ENCODE measurements at regions not wholly inside any gene's neighbourhood (a gene's known extent, or its start where the extent isn't known, plus 50 kb on each side); places are given as distances from the start of the nearest gene placed in this dataset.

- H3K79me2 ChIP-seq, result no peaks in the 10 kb centered on the region
- no peaks in the 10 kb centered on the region for H3K36me3 ChIP-seq (ENCODE audit: control insufficient read depth, insufficient read depth, low read length)
- H3K27ac ChIP-seq, result no peak overlapping the region
- H3K27me3 ChIP-seq (ENCODE audit: control insufficient read depth, insufficient read depth, low read length), result no peaks in the 10 kb centered on the region
- peak overlapping the region; percentile 35 for H2AFZ ChIP-seq
- H3K4me2 ChIP-seq (ENCODE audit: low read length), result no peak overlapping the region
- no peaks in the 10 kb centered on the region for H3K9me3 ChIP-seq (ENCODE audit: control insufficient read depth, low read length)
- H3K4me3 ChIP-seq (ENCODE audit: low read depth, low read length), result no peak overlapping the region
- TF ChIP-seq CTCF (IDR thresholded peaks at IDR 0.05), result no peak
- H3K9ac ChIP-seq, result no peak overlapping the region
- H3K4me1 ChIP-seq, result no peaks in the 10 kb centered on the region
Observed at GRCh38 chr2:128544321-128545037, 225.8 kb upstream of the HS6ST1 start.

- no peak for TF ChIP-seq CTCF (IDR thresholded peaks at IDR 0.05)
- H3K4me3 ChIP-seq (ENCODE audit: low read depth, low read length), result no peak overlapping the region
Observed at GRCh38 chr2:128545085-128545484, 226.4 kb upstream of the HS6ST1 start.

GRCh38 chr2:128545829-128546228 lies 227.2 kb upstream of the HS6ST1 start:
- no peak overlapping the region for H3K4me3 ChIP-seq (ENCODE audit: low read depth, low read length)
- no peaks in the 10 kb centered on the region for H3K27me3 ChIP-seq (ENCODE audit: control insufficient read depth, insufficient read depth, low read length)
- no peak for TF ChIP-seq CTCF (IDR thresholded peaks at IDR 0.05)

More at GRCh38 chr2:128545085-128545484, 226.4 kb upstream of the HS6ST1 start:
- Histone ChIP-seq H3K9me3 (ENCODE audit: control insufficient read depth, low read length) (no peaks in the 10 kb centered on the region), H3K9ac (no peak overlapping the region), H3K27me3 (ENCODE audit: control insufficient read depth, insufficient read depth, low read length) (no peaks in the 10 kb centered on the region), H2AFZ (peak overlapping the region; percentile 35), H3K4me2 (ENCODE audit: low read length) (no peak overlapping the region), H3K79me2 (no peaks in the 10 kb centered on the region), H3K36me3 (ENCODE audit: control insufficient read depth, insufficient read depth, low read length) (no peaks in the 10 kb centered on the region), H3K4me1 (no peaks in the 10 kb centered on the region), H3K27ac (no peak overlapping the region)

GRCh38 chr2:128547667-128548066 lies 229.0 kb upstream of the HS6ST1 start:
- Histone ChIP-seq H3K9ac (no peak overlapping the region), H2AFZ (no peak overlapping the region), H3K79me2 (no peaks in the 10 kb centered on the region), H3K27ac (no peak overlapping the region), H3K27me3 (ENCODE audit: control insufficient read depth, insufficient read depth, low read length) (no peaks in the 10 kb centered on the region), H3K4me1 (no peaks in the 10 kb centered on the region), H3K4me2 (ENCODE audit: low read length) (no peak overlapping the region), H3K4me3 (ENCODE audit: low read depth, low read length) (no peak overlapping the region), H3K36me3 (ENCODE audit: control insufficient read depth, insufficient read depth, low read length) (no peaks in the 10 kb centered on the region), H3K9me3 (ENCODE audit: control insufficient read depth, low read length) (no peaks in the 10 kb centered on the region)
- TF ChIP-seq CTCF (IDR thresholded peaks at IDR 0.05), result no peak

More at GRCh38 chr2:128545829-128546228, 227.2 kb upstream of the HS6ST1 start:
- H2AFZ ChIP-seq, result no peak overlapping the region
- H3K9me3 ChIP-seq (ENCODE audit: control insufficient read depth, low read length), result no peaks in the 10 kb centered on the region
- H3K4me1 ChIP-seq, result no peaks in the 10 kb centered on the region
- no peak overlapping the region for H3K4me2 ChIP-seq (ENCODE audit: low read length)
- no peak overlapping the region for H3K9ac ChIP-seq
- H3K36me3 ChIP-seq (ENCODE audit: control insufficient read depth, insufficient read depth, low read length), result no peaks in the 10 kb centered on the region
- no peak overlapping the region for H3K27ac ChIP-seq
- no peaks in the 10 kb centered on the region for H3K79me2 ChIP-seq

GRCh38 chr2:128548461-128548891 lies 229.8 kb upstream of the HS6ST1 start:
- Histone ChIP-seq H3K4me1 (no peaks in the 10 kb centered on the region), H3K9ac (no peak overlapping the region), H3K9me3 (ENCODE audit: control insufficient read depth, low read length) (no peaks in the 10 kb centered on the region), H3K4me3 (ENCODE audit: low read depth, low read length) (no peak overlapping the region), H3K27ac (no peak overlapping the region), H3K79me2 (no peaks in the 10 kb centered on the region), H3K4me2 (ENCODE audit: low read length) (no peak overlapping the region), H3K27me3 (ENCODE audit: control insufficient read depth, insufficient read depth, low read length) (no peaks in the 10 kb centered on the region), H3K36me3 (ENCODE audit: control insufficient read depth, insufficient read depth, low read length) (no peaks in the 10 kb centered on the region), H2AFZ (no peak overlapping the region)
- no peak for TF ChIP-seq CTCF (IDR thresholded peaks at IDR 0.05)

Measured in parathyroid adenoma (tissue), 2 donors.